ENCODE measurements at regions not wholly inside any gene's neighbourhood (a gene's known extent, or its start where the extent isn't known, plus 50 kb on each side); places are given as distances from the start of the nearest gene placed in this dataset.

DNA sequence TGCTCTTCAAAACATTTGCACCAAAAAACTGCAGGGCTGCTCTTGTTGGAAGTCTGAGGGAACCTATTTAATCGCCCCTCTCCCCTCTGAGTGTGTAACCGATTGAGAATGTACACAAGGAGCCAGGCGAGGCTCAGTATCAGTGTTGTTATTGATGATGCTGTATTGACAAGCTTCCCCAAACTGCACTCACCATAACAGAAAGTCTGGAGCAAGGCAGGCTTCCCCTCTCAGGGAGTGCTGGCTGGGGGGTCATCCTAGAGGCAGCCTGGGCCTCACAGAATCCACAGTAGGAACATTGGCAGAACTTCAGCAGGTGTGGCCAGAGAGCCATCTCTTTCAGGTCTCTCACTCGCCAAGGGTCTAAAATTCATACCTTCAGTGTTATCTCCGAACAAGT lies 58.1 kb upstream of the TUNAR start:
- Histone ChIP-seq H3K4me1 (ENCODE audit: control insufficient read depth, insufficient read depth, low read length) (no peaks in the 10 kb centered on the region), H3K9me3 (ENCODE audit: control insufficient read depth, insufficient read depth, low read depth, low read length) (no peaks in the 10 kb centered on the region), H3K36me3 (ENCODE audit: control insufficient read depth in 2 of 2, insufficient read depth in 1 of 2, low read length in 2 of 2) (no peaks in the 10 kb centered on the region), H3K27ac (ENCODE audit: extremely low read depth, low read depth, low read length) (no peak overlapping the region), H3K4me3 (ENCODE audit: low read depth, low read length) (no peak overlapping the region)
- no peak for TF ChIP-seq ZNF341 (tag by site-specific recombination; IDR thresholded peaks at IDR 0.05; ENCODE audit: low read depth)
- TF ChIP-seq ZNF37A (tag by site-specific recombination; IDR thresholded peaks at IDR 0.05): no peak
- TF ChIP-seq OVOL3 (tag by site-specific recombination; IDR thresholded peaks at IDR 0.05): no peak
- TF ChIP-seq ZFP41 (tag by site-specific recombination; IDR thresholded peaks at IDR 0.05; ENCODE audit: borderline replicate concordance): no peak
- TF ChIP-seq, protein P1, sequence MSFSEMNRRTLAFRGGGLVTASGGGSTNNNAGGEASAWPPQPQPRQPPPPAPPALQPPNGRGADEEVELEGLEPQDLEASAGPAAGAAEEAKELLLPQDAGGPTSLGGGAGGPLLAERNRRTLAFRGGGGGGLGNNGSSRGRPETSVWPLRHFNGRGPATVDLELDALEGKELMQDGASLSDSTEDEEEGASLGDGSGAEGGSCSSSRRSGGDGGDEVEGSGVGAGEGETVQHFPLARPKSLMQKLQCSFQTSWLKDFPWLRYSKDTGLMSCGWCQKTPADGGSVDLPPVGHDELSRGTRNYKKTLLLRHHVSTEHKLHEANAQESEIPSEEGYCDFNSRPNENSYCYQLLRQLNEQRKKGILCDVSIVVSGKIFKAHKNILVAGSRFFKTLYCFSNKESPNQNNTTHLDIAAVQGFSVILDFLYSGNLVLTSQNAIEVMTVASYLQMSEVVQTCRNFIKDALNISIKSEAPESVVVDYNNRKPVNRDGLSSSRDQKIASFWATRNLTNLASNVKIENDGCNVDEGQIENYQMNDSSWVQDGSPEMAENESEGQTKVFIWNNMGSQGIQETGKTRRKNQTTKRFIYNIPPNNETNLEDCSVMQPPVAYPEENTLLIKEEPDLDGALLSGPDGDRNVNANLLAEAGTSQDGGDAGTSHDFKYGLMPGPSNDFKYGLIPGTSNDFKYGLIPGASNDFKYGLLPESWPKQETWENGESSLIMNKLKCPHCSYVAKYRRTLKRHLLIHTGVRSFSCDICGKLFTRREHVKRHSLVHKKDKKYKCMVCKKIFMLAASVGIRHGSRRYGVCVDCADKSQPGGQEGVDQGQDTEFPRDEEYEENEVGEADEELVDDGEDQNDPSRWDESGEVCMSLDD (tag by site-specific recombination; IDR thresholded peaks at IDR 0.05): no peak
- no peak for TF ChIP-seq GLI4 (tag by site-specific recombination; IDR thresholded peaks at IDR 0.05)
- TF ChIP-seq ZNF2 (tag by site-specific recombination; IDR thresholded peaks at IDR 0.05): no peak
- no peak for TF ChIP-seq ZNF16 (tag by site-specific recombination; IDR thresholded peaks at IDR 0.05; ENCODE audit: low read depth)
- TF ChIP-seq ZNF280D (tag by site-specific recombination; IDR thresholded peaks at IDR 0.05): no peak
- no peak for TF ChIP-seq SP2 (tag by site-specific recombination; IDR thresholded peaks at IDR 0.05)
- no peak for TF ChIP-seq ZNF555 (tag by site-specific recombination; conservative IDR thresholded peaks at IDR 0.05)
- TF ChIP-seq, protein P2, sequence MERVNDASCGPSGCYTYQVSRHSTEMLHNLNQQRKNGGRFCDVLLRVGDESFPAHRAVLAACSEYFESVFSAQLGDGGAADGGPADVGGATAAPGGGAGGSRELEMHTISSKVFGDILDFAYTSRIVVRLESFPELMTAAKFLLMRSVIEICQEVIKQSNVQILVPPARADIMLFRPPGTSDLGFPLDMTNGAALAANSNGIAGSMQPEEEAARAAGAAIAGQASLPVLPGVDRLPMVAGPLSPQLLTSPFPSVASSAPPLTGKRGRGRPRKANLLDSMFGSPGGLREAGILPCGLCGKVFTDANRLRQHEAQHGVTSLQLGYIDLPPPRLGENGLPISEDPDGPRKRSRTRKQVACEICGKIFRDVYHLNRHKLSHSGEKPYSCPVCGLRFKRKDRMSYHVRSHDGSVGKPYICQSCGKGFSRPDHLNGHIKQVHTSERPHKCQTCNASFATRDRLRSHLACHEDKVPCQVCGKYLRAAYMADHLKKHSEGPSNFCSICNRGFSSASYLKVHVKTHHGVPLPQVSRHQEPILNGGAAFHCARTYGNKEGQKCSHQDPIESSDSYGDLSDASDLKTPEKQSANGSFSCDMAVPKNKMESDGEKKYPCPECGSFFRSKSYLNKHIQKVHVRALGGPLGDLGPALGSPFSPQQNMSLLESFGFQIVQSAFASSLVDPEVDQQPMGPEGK (tag by site-specific recombination; IDR thresholded peaks at IDR 0.05): no peak
- TF ChIP-seq ZNF560 (tag by site-specific recombination; IDR thresholded peaks at IDR 0.05; ENCODE audit: borderline replicate concordance): no peak
- no peak for TF ChIP-seq SP7 (tag by site-specific recombination; IDR thresholded peaks at IDR 0.05)
- TF ChIP-seq, protein P3, sequence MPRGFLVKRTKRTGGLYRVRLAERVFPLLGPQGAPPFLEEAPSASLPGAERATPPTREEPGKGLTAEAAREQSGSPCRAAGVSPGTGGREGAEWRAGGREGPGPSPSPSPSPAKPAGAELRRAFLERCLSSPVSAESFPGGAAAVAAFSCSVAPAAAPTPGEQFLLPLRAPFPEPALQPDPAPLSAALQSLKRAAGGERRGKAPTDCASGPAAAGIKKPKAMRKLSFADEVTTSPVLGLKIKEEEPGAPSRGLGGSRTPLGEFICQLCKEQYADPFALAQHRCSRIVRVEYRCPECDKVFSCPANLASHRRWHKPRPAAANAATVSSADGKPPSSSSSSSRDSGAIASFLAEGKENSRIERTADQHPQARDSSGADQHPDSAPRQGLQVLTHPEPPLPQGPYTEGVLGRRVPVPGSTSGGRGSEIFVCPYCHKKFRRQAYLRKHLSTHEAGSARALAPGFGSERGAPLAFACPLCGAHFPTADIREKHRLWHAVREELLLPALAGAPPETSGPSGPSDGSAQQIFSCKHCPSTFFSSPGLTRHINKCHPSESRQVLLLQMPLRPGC (tag by site-specific recombination; IDR thresholded peaks at IDR 0.05): no peak
- no peak for TF ChIP-seq ZEB2 (tag by site-specific recombination; IDR thresholded peaks at IDR 0.05)
- TF ChIP-seq ZNF645 (tag by site-specific recombination; IDR thresholded peaks at IDR 0.05): no peak
- no peak for TF ChIP-seq KLF8 (tag by site-specific recombination; IDR thresholded peaks at IDR 0.05)
- no peak for TF ChIP-seq GLI2 (tag by site-specific recombination; IDR thresholded peaks at IDR 0.05; ENCODE audit: borderline replicate concordance, low read depth)
- no peak for TF ChIP-seq BCL11A (tag by site-specific recombination; IDR thresholded peaks at IDR 0.05; ENCODE audit: low read depth)
- POLR2A ChIA-PET: no interaction called here
- CTCF ChIA-PET: no interaction called here
